ENCODE measurements at regions not wholly inside any gene's neighbourhood (a gene's known extent, or its start where the extent isn't known, plus 50 kb on each side); places are given as distances from the start of the nearest gene placed in this dataset.

DNA sequence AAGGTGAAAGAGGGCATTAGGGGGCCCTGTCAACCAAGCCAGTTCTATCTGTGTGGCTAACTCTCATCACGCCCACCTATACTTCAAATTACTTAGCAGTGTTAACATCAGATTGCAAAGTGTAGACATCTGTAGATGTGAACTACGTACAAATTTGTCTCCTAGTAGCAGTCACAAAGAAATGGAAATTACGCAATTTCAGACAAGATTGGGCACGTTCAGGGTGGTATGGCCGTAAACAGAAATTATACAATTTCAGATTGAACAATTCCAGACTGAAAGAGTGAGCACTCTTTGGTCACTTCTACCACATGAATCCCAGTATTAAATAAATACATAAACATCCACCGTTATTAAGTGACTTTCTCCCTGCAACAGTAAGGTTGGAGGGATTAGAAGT, 592.7 kb upstream of the PSMD7 start:
- no peak for TF ChIP-seq EP300 (IDR thresholded peaks at IDR 0.05)
- no peak for TF ChIP-seq CTCF (IDR thresholded peaks at IDR 0.05)
- TF ChIP-seq POLR2A (IDR thresholded peaks at IDR 0.05) = no peak

All from tibial nerve (tissue), 4 donors.